Epithelial cell of proximal tubule (primary cell): ENCODE measurements at regions not wholly inside any gene's neighbourhood (a gene's known extent, or its start where the extent isn't known, plus 50 kb on each side); places are given as distances from the start of the nearest gene placed in this dataset.

ENCODE experiments used
- DNase-seq: peaks from one replicate; pipeline ENCODE4 v3.0.0-alpha.2; 2011; ENCODE audit warnings: low read depth
- H3K4me3 ChIP-seq: 2 replicates; pipeline ENCODE4 v1.5.1; 2011; ENCODE audit warnings: low read depth, mild to moderate bottlenecking, low read length
- TF ChIP-seq, protein P1 (sequence below): conservative IDR thresholded peaks from 2 replicates; pipeline ENCODE4 v1.5.1; 2012; ENCODE audit warnings: low read depth, mild to moderate bottlenecking, low read length

- no peak for DNase-seq
- TF ChIP-seq, protein P1, sequence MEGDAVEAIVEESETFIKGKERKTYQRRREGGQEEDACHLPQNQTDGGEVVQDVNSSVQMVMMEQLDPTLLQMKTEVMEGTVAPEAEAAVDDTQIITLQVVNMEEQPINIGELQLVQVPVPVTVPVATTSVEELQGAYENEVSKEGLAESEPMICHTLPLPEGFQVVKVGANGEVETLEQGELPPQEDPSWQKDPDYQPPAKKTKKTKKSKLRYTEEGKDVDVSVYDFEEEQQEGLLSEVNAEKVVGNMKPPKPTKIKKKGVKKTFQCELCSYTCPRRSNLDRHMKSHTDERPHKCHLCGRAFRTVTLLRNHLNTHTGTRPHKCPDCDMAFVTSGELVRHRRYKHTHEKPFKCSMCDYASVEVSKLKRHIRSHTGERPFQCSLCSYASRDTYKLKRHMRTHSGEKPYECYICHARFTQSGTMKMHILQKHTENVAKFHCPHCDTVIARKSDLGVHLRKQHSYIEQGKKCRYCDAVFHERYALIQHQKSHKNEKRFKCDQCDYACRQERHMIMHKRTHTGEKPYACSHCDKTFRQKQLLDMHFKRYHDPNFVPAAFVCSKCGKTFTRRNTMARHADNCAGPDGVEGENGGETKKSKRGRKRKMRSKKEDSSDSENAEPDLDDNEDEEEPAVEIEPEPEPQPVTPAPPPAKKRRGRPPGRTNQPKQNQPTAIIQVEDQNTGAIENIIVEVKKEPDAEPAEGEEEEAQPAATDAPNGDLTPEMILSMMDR = no peak
- no peak overlapping the region for H3K4me3 ChIP-seq
These were observed 101.3 kb downstream of the TMX1 start for GRCh38 chr14:51341338-51341737.

- no peak for DNase-seq
- TF ChIP-seq, protein P1 = no peak
- H3K4me3 ChIP-seq = no peak overlapping the region
These were observed 102.2 kb downstream of the TMX1 start for GRCh38 chr14:51342226-51342625.

- TF ChIP-seq, protein P1 = no peak
- DNase-seq = no peak
- no peak overlapping the region for H3K4me3 ChIP-seq
These were observed 112.0 kb downstream of the TMX1 start for GRCh38 chr14:51351997-51352396.

DNA sequence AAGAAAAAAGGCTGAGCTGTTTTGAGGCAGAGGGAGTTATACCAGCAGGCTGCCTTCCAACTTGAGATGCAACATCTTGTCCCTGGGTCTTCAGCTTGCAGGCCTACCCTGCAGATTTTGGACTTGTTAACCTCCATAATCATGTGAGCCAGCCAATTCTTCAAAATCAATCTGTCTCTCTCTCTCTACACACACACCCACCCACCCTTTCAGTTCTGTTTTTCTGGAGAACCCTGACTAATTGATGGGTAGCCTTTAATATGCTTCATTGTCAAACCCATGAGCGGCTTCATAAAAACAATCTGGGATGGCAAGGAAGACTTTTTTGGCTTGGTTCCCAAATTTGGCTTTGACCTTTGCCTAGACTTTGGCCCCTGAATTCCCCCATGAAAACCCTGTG, 113.9 kb downstream of the TMX1 start:
- DNase-seq = no peak
- TF ChIP-seq, protein P1 = no peak
- H3K4me3 ChIP-seq = no peak overlapping the region

GRCh38 chr14:51354846-51355245, 114.8 kb downstream of the TMX1 start:
- no peak for DNase-seq
- no peak overlapping the region for H3K4me3 ChIP-seq
- TF ChIP-seq, protein P1 = no peak

DNA sequence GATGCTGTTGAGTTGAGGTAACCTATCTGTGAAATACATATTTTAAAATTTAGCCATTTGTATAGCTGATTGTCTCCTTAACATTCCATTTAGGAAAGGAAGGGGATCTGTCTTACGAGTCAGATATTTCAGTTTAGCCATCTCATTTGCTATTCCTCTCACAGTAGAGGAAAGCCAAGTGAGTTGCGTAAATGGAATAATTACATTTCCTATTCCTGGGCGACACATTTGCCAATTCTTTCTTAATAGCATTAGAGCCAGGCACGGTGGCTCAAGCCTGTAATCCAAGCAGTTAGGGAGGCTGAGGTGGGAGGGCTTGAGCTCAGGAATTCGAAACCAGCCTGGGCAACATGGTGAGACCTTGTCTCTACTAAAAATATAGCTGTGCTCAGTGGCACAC, 116.3 kb downstream of the TMX1 start:
- no peak overlapping the region for H3K4me3 ChIP-seq
- no peak for DNase-seq
- TF ChIP-seq, protein P1 = no peak

GRCh38 chr14:51357250-51357649, 117.2 kb downstream of the TMX1 start:
- TF ChIP-seq, protein P1 = no peak
- H3K4me3 ChIP-seq = no peak overlapping the region
- DNase-seq = no peak
